ENCODE measurements at regions not wholly inside any gene's neighbourhood (a gene's known extent, or its start where the extent isn't known, plus 50 kb on each side); places are given as distances from the start of the nearest gene placed in this dataset.

GRCh38 chr6:163827143-163827542 is 412.6 kb downstream of the QKI start:
- no peak for DNase-seq (ENCODE audit: low spot score)
- no peak overlapping the region for H3K4me3 ChIP-seq
- H3K27ac ChIP-seq, result no peak overlapping the region
- no peak for TF ChIP-seq CTCF (IDR thresholded peaks at IDR 0.05)

GRCh38 chr6:163826629-163827028 is 412.1 kb downstream of the QKI start:
- TF ChIP-seq CTCF (IDR thresholded peaks at IDR 0.05), result no peak
- H3K4me3 ChIP-seq, result no peak overlapping the region
- H3K27ac ChIP-seq, result no peak overlapping the region
- no peak for DNase-seq (ENCODE audit: low spot score)

- TF ChIP-seq CTCF (IDR thresholded peaks at IDR 0.05), result no peak
Measured at GRCh38 chr6:163825033-163825432, 410.5 kb downstream of the QKI start.

GRCh38 chr6:163823577-163823976 is 409.1 kb downstream of the QKI start:
- no peak for DNase-seq (ENCODE audit: low spot score)

More at GRCh38 chr6:163825033-163825432, 410.5 kb downstream of the QKI start:
- no peak overlapping the region for H3K4me3 ChIP-seq
- no peak for DNase-seq (ENCODE audit: low spot score)
- no peak overlapping the region for H3K27ac ChIP-seq

GRCh38 chr6:163820745-163821458 is 406.4 kb downstream of the QKI start:
- TF ChIP-seq CTCF (IDR thresholded peaks at IDR 0.05), result no peak
- no peak for DNase-seq (ENCODE audit: low spot score)
- H3K4me3 ChIP-seq, result no peak overlapping the region
- H3K27ac ChIP-seq, result no peak overlapping the region

More at GRCh38 chr6:163823577-163823976, 409.1 kb downstream of the QKI start:
- Histone ChIP-seq H3K27ac (no peak overlapping the region), H3K4me3 (no peak overlapping the region)
- TF ChIP-seq CTCF (IDR thresholded peaks at IDR 0.05), result no peak

- DNase-seq (ENCODE audit: low spot score), result no peak
- no peak overlapping the region for H3K27ac ChIP-seq
- no peak for TF ChIP-seq CTCF (IDR thresholded peaks at IDR 0.05)
- no peak overlapping the region for H3K4me3 ChIP-seq
Measured at GRCh38 chr6:163820171-163820570, 405.7 kb downstream of the QKI start.

- no peak for DNase-seq (ENCODE audit: low spot score)
- no peak for TF ChIP-seq CTCF (IDR thresholded peaks at IDR 0.05)
- Histone ChIP-seq H3K27ac (no peak overlapping the region), H3K4me3 (no peak overlapping the region)
Measured at GRCh38 chr6:163818719-163819118, 404.2 kb downstream of the QKI start.
